ENCODE measurements at regions not wholly inside any gene's neighbourhood (a gene's known extent, or its start where the extent isn't known, plus 50 kb on each side); places are given as distances from the start of the nearest gene placed in this dataset.
"Not testable (repeated sequence)": the region's sequence is repeated elsewhere in the genome, so short reads cannot be mapped to it uniquely, and the experiment has no call there.

- no peak overlapping the region for H3K4me3 ChIP-seq (ENCODE audit: low read depth, low read length)
- H3K36me3 ChIP-seq (ENCODE audit: control insufficient read depth, insufficient read depth, low read length) = no peaks in the 10 kb centered on the region
- no peak for TF ChIP-seq CTCF (IDR thresholded peaks at IDR 0.05; ENCODE audit: insufficient read depth, low read length, severe bottlenecking)
- FAIRE-seq = no peak
- DNase-seq (ENCODE audit: low read depth) = no peak
- no peaks in the 10 kb centered on the region for H3K27me3 ChIP-seq (ENCODE audit: control insufficient read depth, insufficient read depth, low read length)
These were observed 279.8 kb upstream of the GOT2 start for GRCh38 chr16:59013930-59014329.

GRCh38 chr16:58999762-59000161 lies 265.6 kb upstream of the GOT2 start:
- Histone ChIP-seq H3K36me3 (ENCODE audit: control insufficient read depth, insufficient read depth, low read length) (no peaks in the 10 kb centered on the region), H3K4me3 (ENCODE audit: low read depth, low read length) (no peak overlapping the region)
- TF ChIP-seq CTCF (IDR thresholded peaks at IDR 0.05; ENCODE audit: insufficient read depth, low read length, severe bottlenecking) = no peak

GRCh38 chr16:58992755-58993154 lies 258.6 kb upstream of the GOT2 start:
- DNase-seq (ENCODE audit: low read depth); FAIRE-seq; H3K4me3 ChIP-seq (ENCODE audit: low read depth, low read length); H3K36me3 ChIP-seq (ENCODE audit: control insufficient read depth, insufficient read depth, low read length); H3K27me3 ChIP-seq (ENCODE audit: control insufficient read depth, insufficient read depth, low read length): not testable (repeated sequence)

More at GRCh38 chr16:58999762-59000161, 265.6 kb upstream of the GOT2 start:
- DNase-seq (ENCODE audit: low read depth) (no peak), FAIRE-seq (no peak)
- H3K27me3 ChIP-seq (ENCODE audit: control insufficient read depth, insufficient read depth, low read length) = no peaks in the 10 kb centered on the region

GRCh38 chr16:58983181-58983965 lies 249.3 kb upstream of the GOT2 start:
- not testable (repeated sequence) for H3K36me3 ChIP-seq (ENCODE audit: control insufficient read depth, insufficient read depth, low read length); H3K27me3 ChIP-seq (ENCODE audit: control insufficient read depth, insufficient read depth, low read length); FAIRE-seq; H3K4me3 ChIP-seq (ENCODE audit: low read depth, low read length); DNase-seq (ENCODE audit: low read depth)

- no peak for DNase-seq (ENCODE audit: low read depth)
- Histone ChIP-seq H3K4me3 (ENCODE audit: low read depth, low read length) (no peak overlapping the region), H3K36me3 (ENCODE audit: control insufficient read depth, insufficient read depth, low read length) (no peaks in the 10 kb centered on the region), H3K27me3 (ENCODE audit: control insufficient read depth, insufficient read depth, low read length) (no peaks in the 10 kb centered on the region)
- TF ChIP-seq CTCF (IDR thresholded peaks at IDR 0.05; ENCODE audit: insufficient read depth, low read length, severe bottlenecking) = no peak
- no peak for FAIRE-seq
These were observed 236.7 kb upstream of the GOT2 start for GRCh38 chr16:58970775-58971174.

- TF ChIP-seq CTCF (IDR thresholded peaks at IDR 0.05; ENCODE audit: insufficient read depth, low read length, severe bottlenecking) = no peak
- DNase-seq (ENCODE audit: low read depth) = no peak
- Histone ChIP-seq H3K36me3 (ENCODE audit: control insufficient read depth, insufficient read depth, low read length) (no peaks in the 10 kb centered on the region), H3K27me3 (ENCODE audit: control insufficient read depth, insufficient read depth, low read length) (no peaks in the 10 kb centered on the region), H3K4me3 (ENCODE audit: low read depth, low read length) (no peak overlapping the region)
- no peak for FAIRE-seq
These were observed 229.4 kb upstream of the GOT2 start for GRCh38 chr16:58963479-58963878.

GRCh38 chr16:58962811-58963210 lies 228.7 kb upstream of the GOT2 start:
- FAIRE-seq = no peak
- TF ChIP-seq CTCF (IDR thresholded peaks at IDR 0.05; ENCODE audit: insufficient read depth, low read length, severe bottlenecking) = no peak
- no peaks in the 10 kb centered on the region for H3K27me3 ChIP-seq (ENCODE audit: control insufficient read depth, insufficient read depth, low read length)
- no peak overlapping the region for H3K4me3 ChIP-seq (ENCODE audit: low read depth, low read length)
- H3K36me3 ChIP-seq (ENCODE audit: control insufficient read depth, insufficient read depth, low read length) = no peaks in the 10 kb centered on the region
- DNase-seq (ENCODE audit: low read depth) = no peak

Measured in bronchial epithelial cell (primary cell).